ENCODE measurements at regions not wholly inside any gene's neighbourhood (a gene's known extent, or its start where the extent isn't known, plus 50 kb on each side); places are given as distances from the start of the nearest gene placed in this dataset.
"Not testable (repeated sequence)": the region's sequence is repeated elsewhere in the genome, so short reads cannot be mapped to it uniquely, and the experiment has no call there.

DNA sequence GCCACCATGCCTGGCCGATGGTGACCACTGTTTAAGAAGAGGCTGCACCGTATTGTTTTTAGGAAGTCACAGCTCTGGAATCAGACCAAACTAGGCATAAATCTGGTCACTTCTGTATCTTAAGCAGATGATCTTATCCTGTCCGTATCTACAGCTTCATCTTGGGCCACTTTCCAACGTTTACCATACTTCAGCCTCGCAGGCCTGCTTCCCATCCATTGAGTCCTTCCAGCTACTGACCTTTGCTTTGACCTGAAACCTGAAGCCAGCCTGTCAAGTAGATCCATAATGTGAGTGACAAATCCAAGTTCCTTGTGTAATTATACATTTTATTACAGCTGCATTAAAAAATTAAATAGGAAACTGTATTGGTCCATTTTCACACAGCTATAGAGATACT, 1033.0 kb downstream of the CDH11 start:
- peak overlapping the region; percentile 88 for H3K27ac ChIP-seq (ENCODE audit: low read length)
- peaks cover 38% of the 10 kb centered on the region for H3K4me1 ChIP-seq (ENCODE audit: low read length)
- no peaks in the 10 kb centered on the region for H3K27me3 ChIP-seq (ENCODE audit: low read length)
- H3K9me3 ChIP-seq (ENCODE audit: low read length) = no peaks in the 10 kb centered on the region
- no peak for DNase-seq
- H2AFZ ChIP-seq (ENCODE audit: low read length) = peak overlapping the region; percentile 44; the same call in 1 of the 2 replicates
- no peaks in the 10 kb centered on the region for H4K20me1 ChIP-seq (ENCODE audit: insufficient read depth, low read depth, low read length)
- H3K4me2 ChIP-seq (ENCODE audit: low read depth, low read length, poor library complexity, severe bottlenecking) = peak overlapping the region; percentile 50
- H3K79me2 ChIP-seq (ENCODE audit: low read length) = no peaks in the 10 kb centered on the region
- no peak overlapping the region for H3K4me3 ChIP-seq (ENCODE audit: low read length)
- no peaks in the 10 kb centered on the region for H3K9me2 ChIP-seq (replicated peaks; ENCODE audit: insufficient read depth, low read length)
- H3K9ac ChIP-seq (ENCODE audit: low read length) = peak overlapping the region; percentile 57
- H3K36me3 ChIP-seq (ENCODE audit: insufficient read depth, low read length) = no peaks in the 10 kb centered on the region

DNA sequence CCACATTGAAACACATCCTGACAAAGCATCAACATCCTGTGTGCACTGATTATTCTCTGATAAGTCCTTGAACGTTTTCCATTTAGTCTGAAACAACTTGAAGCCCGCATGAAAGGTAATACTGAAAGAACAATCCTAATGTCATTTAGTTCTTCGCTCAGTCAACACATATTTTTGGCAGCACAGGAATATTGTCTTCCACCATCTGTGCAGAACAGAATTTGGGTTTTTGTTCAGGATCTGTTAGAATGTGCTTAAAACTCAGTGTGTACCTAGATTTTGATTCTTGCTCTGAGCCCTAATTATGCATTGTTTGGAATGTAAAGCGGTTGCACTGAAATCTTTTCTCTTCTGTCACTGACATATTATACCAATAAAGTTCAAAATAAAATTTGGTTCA, 1036.6 kb downstream of the CDH11 start:
- H2AFZ ChIP-seq (ENCODE audit: low read length) = peak overlapping the region; percentile 24; the same call in 1 of the 2 replicates

DNA sequence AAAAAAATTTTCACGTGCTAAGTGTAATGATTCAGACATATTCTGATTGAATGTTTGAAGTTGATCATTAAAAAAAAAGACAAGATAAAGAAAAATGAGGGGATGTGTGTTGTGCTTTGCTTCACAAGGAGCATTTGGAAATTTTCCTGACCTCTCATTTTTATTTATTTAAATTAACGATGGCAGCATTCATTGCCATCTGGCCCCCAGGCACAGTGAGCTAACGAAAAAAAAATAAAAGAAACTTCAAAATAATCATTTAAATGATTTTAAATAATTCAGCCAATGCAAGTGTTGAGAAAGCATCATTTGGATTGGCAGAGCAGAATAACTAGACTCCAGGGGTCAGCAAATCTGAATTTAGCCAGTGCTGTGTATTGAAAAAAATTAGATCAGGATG, 1037.2 kb downstream of the CDH11 start:
- Histone ChIP-seq H3K4me2 (ENCODE audit: low read depth, low read length, poor library complexity, severe bottlenecking) (no peak overlapping the region), H3K27me3 (ENCODE audit: low read length) (no peaks in the 10 kb centered on the region), H3K79me2 (ENCODE audit: low read length) (no peaks in the 10 kb centered on the region), H3K4me3 (ENCODE audit: low read length) (no peak overlapping the region), H3K9me2 (replicated peaks; ENCODE audit: insufficient read depth, low read length) (no peaks in the 10 kb centered on the region), H2AFZ (ENCODE audit: low read length) (0 out of 2 replicates have a peak overlapping the region, but pooled peaks have one; percentile 24), H3K9ac (ENCODE audit: low read length) (no peak overlapping the region), H3K36me3 (ENCODE audit: insufficient read depth, low read length) (no peaks in the 10 kb centered on the region), H3K9me3 (ENCODE audit: low read length) (no peaks in the 10 kb centered on the region), H3K4me1 (ENCODE audit: low read length) (peaks cover 24% of the 10 kb centered on the region), H3K27ac (ENCODE audit: low read length) (no peak overlapping the region), H4K20me1 (ENCODE audit: insufficient read depth, low read depth, low read length) (no peaks in the 10 kb centered on the region)
- no peak for DNase-seq

More for the DNA sequence above, 1036.6 kb downstream of the CDH11 start:
- H3K9me2 ChIP-seq (replicated peaks; ENCODE audit: insufficient read depth, low read length) = no peaks in the 10 kb centered on the region
- H3K27me3 ChIP-seq (ENCODE audit: low read length) = no peaks in the 10 kb centered on the region
- no peak overlapping the region for H3K4me2 ChIP-seq (ENCODE audit: low read depth, low read length, poor library complexity, severe bottlenecking)
- H3K36me3 ChIP-seq (ENCODE audit: insufficient read depth, low read length) = no peaks in the 10 kb centered on the region
- H3K9me3 ChIP-seq (ENCODE audit: low read length) = no peaks in the 10 kb centered on the region
- H3K4me1 ChIP-seq (ENCODE audit: low read length) = peaks cover 25% of the 10 kb centered on the region
- H3K4me3 ChIP-seq (ENCODE audit: low read length) = no peak overlapping the region
- no peak overlapping the region for H3K9ac ChIP-seq (ENCODE audit: low read length)
- no peak overlapping the region for H3K27ac ChIP-seq (ENCODE audit: low read length)
- no peaks in the 10 kb centered on the region for H3K79me2 ChIP-seq (ENCODE audit: low read length)
- H4K20me1 ChIP-seq (ENCODE audit: insufficient read depth, low read depth, low read length) = no peaks in the 10 kb centered on the region
- no peak for DNase-seq

DNA sequence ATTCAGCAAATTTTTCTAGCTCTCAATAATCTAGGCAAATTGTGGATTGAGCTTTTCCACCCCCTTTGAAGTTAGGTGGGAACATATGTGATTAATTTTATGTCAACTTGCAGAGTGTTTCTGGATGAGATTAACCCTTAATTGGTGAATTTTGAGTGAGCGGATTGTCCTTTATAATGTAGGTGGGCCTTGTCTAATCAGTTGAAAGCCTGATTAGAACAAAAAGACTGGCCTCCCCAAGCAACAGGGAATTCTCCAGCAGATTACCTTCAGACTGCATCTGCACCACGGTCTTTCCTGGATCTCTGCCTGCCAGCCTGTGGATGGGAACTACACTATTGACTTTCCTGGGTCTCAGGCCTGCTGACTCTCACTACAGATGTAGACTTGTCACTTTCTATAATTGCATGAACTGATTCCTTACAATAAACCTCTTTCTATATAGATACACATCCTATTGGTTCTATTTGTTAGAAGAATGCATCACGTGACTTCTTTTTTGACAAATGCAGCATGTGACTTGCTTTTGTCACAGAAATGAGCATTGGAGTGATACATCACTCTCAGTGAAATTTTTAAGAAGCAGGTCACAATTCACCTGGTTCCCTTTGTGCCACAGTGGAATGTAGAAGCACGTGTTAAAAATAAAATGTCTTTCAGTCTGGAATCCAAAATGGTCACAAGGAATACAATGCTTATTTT, 1038.3 kb downstream of the CDH11 start:
- no peak overlapping the region for H3K4me3 ChIP-seq (ENCODE audit: low read length)
- no peak overlapping the region for H3K4me2 ChIP-seq (ENCODE audit: low read depth, low read length, poor library complexity, severe bottlenecking)
- H3K9me2 ChIP-seq (replicated peaks; ENCODE audit: insufficient read depth, low read length) = no peaks in the 10 kb centered on the region
- H3K79me2 ChIP-seq (ENCODE audit: low read length) = no peaks in the 10 kb centered on the region
- H2AFZ ChIP-seq (ENCODE audit: low read length) = no peak overlapping the region
- peaks cover 20% of the 10 kb centered on the region for H3K4me1 ChIP-seq (ENCODE audit: low read length)
- H4K20me1 ChIP-seq (ENCODE audit: insufficient read depth, low read depth, low read length) = no peaks in the 10 kb centered on the region
- DNase-seq = no peak
- no peak overlapping the region for H3K9ac ChIP-seq (ENCODE audit: low read length)
- H3K9me3 ChIP-seq (ENCODE audit: low read length) = no peaks in the 10 kb centered on the region
- H3K36me3 ChIP-seq (ENCODE audit: insufficient read depth, low read length) = no peaks in the 10 kb centered on the region
- H3K27me3 ChIP-seq (ENCODE audit: low read length) = no peaks in the 10 kb centered on the region
- no peak overlapping the region for H3K27ac ChIP-seq (ENCODE audit: low read length)

DNA sequence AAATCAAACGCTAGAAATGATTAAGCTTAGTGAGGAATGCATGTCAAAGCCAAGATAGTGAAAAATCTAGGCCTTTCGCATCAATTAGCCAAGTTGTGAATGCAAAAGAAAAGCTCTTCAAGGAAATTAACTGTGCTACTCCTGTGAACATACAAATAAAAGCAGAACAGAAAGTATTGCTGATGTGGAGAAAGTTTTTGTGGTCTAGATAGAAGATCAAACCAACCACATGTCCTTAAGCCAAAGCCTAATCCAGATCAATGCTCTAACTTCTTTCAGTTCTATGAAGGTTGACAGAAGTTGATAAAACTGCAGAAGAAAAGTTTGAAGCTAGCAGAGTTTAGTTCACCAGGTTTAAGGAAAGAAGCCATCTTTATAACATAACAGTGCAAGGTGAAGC, 1044.6 kb downstream of the CDH11 start:
- Histone ChIP-seq H3K36me3 (ENCODE audit: insufficient read depth, low read length) (no peaks in the 10 kb centered on the region), H3K27ac (ENCODE audit: low read length) (0 out of 2 replicates have a peak overlapping the region, but pooled peaks have one; percentile 1), H3K4me2 (ENCODE audit: low read depth, low read length, poor library complexity, severe bottlenecking) (no peak overlapping the region), H3K4me3 (ENCODE audit: low read length) (no peak overlapping the region), H3K4me1 (ENCODE audit: low read length) (peaks cover 23% of the 10 kb centered on the region), H3K9me3 (ENCODE audit: low read length) (no peaks in the 10 kb centered on the region), H3K79me2 (ENCODE audit: low read length) (no peaks in the 10 kb centered on the region), H3K9me2 (replicated peaks; ENCODE audit: insufficient read depth, low read length) (no peaks in the 10 kb centered on the region), H4K20me1 (ENCODE audit: insufficient read depth, low read depth, low read length) (no peaks in the 10 kb centered on the region), H2AFZ (ENCODE audit: low read length) (peak overlapping the region; percentile 72), H3K27me3 (ENCODE audit: low read length) (no peaks in the 10 kb centered on the region), H3K9ac (ENCODE audit: low read length) (no peak overlapping the region)
- peak; percentile 47 for DNase-seq

DNA sequence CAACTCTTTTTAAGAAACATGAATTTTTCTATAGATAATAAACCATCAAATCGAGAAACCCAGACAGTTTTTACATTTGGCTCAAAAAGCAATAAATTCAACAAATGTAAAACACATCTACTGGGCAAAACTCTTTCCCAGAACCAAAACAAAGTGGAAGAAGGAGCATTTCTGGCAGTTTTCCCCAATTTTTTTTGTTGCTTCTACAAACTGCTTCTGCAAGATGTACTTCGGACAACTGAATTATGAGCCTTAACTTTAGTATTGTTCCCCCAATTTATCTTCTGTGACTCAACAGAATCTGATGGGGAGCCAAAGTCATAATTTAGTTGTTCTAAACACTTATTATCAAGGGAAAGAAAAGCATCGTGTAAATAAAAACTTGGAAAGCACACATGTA, 1047.2 kb downstream of the CDH11 start:
- no peak for DNase-seq
- Histone ChIP-seq H3K9me3 (ENCODE audit: low read length) (no peaks in the 10 kb centered on the region), H3K4me2 (ENCODE audit: low read depth, low read length, poor library complexity, severe bottlenecking) (no peak overlapping the region), H3K79me2 (ENCODE audit: low read length) (no peaks in the 10 kb centered on the region), H4K20me1 (ENCODE audit: insufficient read depth, low read depth, low read length) (no peaks in the 10 kb centered on the region), H3K27me3 (ENCODE audit: low read length) (no peaks in the 10 kb centered on the region), H3K36me3 (ENCODE audit: insufficient read depth, low read length) (no peaks in the 10 kb centered on the region), H3K4me3 (ENCODE audit: low read length) (no peak overlapping the region), H3K9ac (ENCODE audit: low read length) (no peak overlapping the region), H3K4me1 (ENCODE audit: low read length) (peaks cover 16% of the 10 kb centered on the region), H3K9me2 (replicated peaks; ENCODE audit: insufficient read depth, low read length) (no peaks in the 10 kb centered on the region), H2AFZ (ENCODE audit: low read length) (no peak overlapping the region), H3K27ac (ENCODE audit: low read length) (no peak overlapping the region)

DNA sequence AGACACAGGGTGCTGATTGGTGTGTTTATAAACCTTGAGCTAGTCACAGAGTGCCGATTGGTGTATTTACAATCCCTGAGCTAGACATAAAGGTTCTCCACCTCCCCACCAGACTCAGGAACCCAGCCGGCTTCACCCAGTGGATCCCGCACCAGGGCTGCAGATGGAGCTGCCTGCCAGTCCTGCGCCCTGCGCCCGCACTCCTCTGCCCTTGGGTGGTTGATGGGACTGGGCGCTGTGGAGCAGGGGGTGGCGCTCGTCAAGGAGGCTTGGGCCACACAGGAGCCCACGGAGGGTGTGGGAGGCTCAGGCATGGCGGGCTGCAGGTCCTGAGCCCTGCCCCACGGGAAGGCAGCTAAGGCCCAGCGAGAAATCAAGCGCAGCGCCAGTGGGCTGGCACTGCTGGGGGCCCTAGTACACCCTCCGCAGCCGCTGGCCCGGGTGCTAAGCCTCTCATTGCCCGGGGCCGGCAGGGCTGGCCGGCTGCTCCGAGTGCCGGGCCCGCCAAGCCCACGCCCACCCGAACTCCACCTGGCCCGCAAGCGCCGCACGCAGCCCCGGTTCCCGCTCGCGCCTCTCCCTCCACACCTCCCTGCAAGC, 1049.6 kb downstream of the CDH11 start:
- H3K27ac ChIP-seq (ENCODE audit: low read length); H3K27me3 ChIP-seq (ENCODE audit: low read length); DNase-seq; H3K36me3 ChIP-seq (ENCODE audit: insufficient read depth, low read length); H3K4me1 ChIP-seq (ENCODE audit: low read length); H3K9ac ChIP-seq (ENCODE audit: low read length); H3K9me2 ChIP-seq (replicated peaks; ENCODE audit: insufficient read depth, low read length); H3K9me3 ChIP-seq (ENCODE audit: low read length); H3K79me2 ChIP-seq (ENCODE audit: low read length); H3K4me2 ChIP-seq (ENCODE audit: low read depth, low read length, poor library complexity, severe bottlenecking); H3K4me3 ChIP-seq (ENCODE audit: low read length); H4K20me1 ChIP-seq (ENCODE audit: insufficient read depth, low read depth, low read length); H2AFZ ChIP-seq (ENCODE audit: low read length): not testable (repeated sequence)

DNA sequence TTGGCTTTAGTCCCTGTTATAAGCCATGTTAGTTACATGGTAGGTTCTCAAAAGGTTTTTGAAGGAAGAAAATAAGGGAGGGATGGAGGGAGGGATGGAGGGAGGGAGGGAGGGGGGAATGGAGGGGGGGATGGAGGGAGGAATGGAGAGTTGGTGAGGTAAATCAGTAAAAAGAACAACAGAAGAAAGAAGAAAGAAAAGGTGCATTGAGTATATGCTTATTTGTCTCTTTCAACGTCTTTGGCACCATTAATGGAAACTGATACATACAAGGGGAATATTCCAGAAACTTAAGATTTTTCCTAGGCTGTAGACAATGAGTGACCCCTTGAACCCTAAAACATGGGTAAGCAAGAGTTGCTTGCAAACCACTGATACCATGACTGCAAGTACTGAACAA, 1056.3 kb downstream of the CDH11 start:
- Histone ChIP-seq H3K36me3 (ENCODE audit: insufficient read depth, low read length) (no peaks in the 10 kb centered on the region), H2AFZ (ENCODE audit: low read length) (no peak overlapping the region), H3K4me3 (ENCODE audit: low read length) (no peak overlapping the region), H3K9me2 (replicated peaks; ENCODE audit: insufficient read depth, low read length) (no peaks in the 10 kb centered on the region), H4K20me1 (ENCODE audit: insufficient read depth, low read depth, low read length) (no peaks in the 10 kb centered on the region), H3K79me2 (ENCODE audit: low read length) (no peaks in the 10 kb centered on the region), H3K27me3 (ENCODE audit: low read length) (no peaks in the 10 kb centered on the region), H3K9ac (ENCODE audit: low read length) (no peak overlapping the region), H3K4me2 (ENCODE audit: low read depth, low read length, poor library complexity, severe bottlenecking) (no peak overlapping the region), H3K9me3 (ENCODE audit: low read length) (peaks cover 3% of the 10 kb centered on the region; the same call in 1 of the 2 replicates), H3K27ac (ENCODE audit: low read length) (no peak overlapping the region), H3K4me1 (ENCODE audit: low read length) (no peaks in the 10 kb centered on the region)
- no peak for DNase-seq

Measured in Karpas-422 (cell line).